Lung microvascular endothelial cell (primary cell): ENCODE measurements at regions not wholly inside any gene's neighbourhood (a gene's known extent, or its start where the extent isn't known, plus 50 kb on each side); places are given as distances from the start of the nearest gene placed in this dataset.

Experiments used
- DNase-seq, 2 donors: peaks; one replicate each; pipeline versions ENCODE4 v3.0.0 to v3.0.0-alpha.2; 2010; ENCODE audit warnings: low read depth in 2 of 2

DNA sequence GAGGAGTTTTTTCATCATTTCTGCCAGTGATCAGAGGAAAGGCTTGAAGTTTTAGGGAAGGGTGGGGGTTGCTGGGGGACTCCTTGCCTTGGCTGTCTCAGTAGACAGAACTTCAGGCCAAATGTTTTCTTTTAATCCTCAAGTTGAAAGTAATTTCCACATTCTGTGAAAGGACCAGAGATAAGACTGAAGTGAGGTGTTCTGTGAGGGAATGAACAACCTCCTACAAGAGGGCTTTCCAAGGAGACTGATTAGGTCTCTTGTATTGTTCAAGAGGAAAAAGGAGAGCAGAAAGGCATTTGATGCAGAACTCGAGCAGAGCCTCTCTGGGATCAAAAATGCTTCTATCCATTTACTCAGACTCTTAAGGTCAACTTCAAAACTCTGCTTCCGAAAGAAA lies 282.1 kb upstream of the ATP10B start:
- DNase-seq: no peak

- no peak for DNase-seq
Measured at GRCh38 chr5:161115941-161116340, 263.9 kb upstream of the ATP10B start.

DNA sequence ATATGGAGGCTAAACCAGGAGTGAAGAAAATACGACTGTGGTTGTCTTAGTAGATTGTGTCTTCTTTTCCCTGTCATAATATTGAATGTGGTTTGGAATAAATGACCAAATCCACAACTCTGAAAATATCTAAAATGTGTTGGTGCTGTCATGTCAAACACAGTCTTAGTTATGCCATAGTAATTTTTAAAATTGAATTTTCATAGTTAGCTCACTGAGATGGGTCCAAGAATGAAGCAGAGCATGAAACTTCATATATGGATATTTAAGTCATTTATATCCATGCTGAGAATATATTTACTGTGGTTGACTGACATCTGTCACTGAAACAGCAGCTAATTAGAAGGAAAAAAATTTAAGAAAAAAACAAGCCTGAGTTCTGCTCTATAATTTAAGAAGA lies 260.4 kb upstream of the ATP10B start:
- DNase-seq: no peak

DNA sequence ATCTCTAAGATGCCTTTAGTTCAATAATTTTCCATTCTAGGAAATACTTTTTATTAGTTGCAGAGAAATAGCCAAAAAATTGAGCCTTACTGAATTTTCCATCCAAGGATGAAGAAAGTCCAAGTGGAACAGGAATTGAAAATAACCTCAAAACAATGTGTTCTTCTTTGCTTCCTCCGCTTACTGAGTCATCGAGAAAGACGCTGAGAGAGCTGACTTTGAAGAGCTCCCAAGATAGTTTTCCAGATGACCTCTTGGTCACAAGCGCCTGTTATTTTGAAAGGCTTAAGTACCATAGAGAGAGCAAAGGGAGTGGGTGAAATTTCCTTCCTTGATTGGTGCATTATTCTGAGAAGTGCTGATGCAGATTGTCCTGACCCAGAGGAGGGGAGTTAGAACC lies 253.5 kb upstream of the ATP10B start:
- DNase-seq: no peak

DNA sequence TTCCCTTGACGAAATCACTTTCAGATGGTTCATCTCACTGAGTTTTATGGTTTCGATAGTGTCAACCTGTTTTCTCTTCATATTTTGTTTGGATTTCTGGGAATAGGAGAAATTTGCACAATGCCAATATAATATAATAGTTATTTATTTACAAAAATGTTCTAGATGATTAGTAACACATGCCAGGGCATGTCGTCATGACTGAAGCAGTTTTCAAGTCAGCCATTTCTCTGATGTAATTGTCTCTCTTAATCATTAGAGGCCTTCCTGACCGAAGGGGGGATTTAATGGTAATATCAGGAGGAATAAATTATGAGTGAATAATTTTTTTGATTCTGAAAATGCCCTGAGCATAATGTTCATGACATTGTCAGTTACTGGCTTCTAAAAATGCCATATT lies 246.5 kb upstream of the ATP10B start:
- DNase-seq: no peak

DNA sequence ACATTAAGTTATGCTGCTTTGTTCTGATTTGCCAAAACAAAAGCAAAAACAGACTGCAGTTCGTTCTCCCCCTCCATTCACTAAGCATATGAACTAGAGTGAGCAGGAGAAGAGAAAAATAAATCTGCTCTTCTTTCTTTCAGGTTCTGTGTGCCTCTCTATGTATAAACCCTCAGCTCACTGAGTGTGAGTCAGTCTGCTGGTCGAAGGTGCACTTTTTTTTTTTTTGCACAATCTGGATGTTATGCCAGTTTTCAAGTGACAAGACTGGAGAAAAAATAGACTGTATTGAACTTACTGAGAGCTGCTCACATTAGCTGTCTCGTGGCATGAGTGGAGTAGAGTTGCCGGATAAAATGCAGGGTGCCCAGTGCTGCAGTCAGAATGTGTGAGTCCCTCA lies 244.6 kb upstream of the ATP10B start:
- no peak for DNase-seq

DNA sequence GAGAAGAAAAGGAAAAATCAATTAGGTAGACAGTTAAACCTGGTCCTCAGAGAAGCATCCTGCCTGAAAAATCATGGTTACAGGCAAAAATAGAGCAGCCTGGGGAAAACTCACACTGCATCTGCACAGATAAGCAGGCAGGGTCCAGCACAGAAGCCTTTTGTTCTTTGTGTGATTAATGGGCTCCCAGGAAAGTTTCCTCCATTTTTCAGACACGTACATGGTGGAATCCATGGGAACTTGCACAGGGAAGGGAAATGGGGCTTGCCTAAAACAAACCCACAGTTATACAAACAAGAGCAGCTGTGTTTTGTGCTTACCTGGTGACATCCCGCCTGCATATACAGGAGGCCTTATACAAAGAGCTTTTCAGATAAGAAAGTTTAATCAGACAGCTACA lies 243.9 kb upstream of the ATP10B start:
- no peak for DNase-seq

- no peak for DNase-seq
Measured at GRCh38 chr5:161094411-161094810, 242.4 kb upstream of the ATP10B start.

GRCh38 chr5:161093100-161093499 lies 241.1 kb upstream of the ATP10B start:
- DNase-seq: no peak

DNA sequence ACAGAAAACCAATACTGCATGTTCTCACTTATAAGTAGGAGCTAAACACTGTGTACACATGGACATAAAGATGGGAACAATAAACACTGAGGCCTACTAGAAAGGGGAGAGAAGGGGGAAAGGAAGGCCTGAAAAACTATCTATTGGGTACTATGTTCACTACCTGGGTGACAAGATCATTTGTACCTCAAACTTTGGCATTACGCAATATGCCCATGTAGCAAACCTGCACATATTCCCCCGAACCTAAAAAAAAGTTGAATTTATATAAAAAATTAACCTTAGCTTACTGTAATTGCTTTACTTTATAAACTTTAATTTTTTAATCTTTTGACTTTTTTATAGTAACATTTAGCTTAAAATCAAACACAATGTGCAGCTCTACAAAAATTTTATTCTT lies 237.6 kb upstream of the ATP10B start:
- DNase-seq: no peak

GRCh38 chr5:161086461-161086860 lies 234.4 kb upstream of the ATP10B start:
- DNase-seq: no peak

- no peak for DNase-seq
Measured at GRCh38 chr5:161085056-161085455, 233.0 kb upstream of the ATP10B start.

DNA sequence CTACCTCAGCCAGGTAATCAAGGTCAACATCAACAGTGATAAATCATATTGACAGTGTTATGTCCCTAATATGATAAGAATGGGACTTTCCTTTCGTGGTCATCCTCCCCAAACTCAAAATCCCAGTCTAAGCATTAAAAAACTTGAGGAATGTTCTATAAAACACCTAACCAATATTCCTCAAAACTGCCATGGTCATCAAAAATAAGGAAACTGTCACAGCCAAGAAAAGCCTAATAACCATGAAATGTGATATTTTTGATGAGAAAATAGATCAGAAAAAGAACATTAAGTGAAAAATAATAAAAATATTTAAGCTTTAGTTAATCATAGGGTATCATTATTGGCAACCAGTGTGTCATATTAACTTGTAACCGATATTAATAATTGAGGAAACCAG lies 232.1 kb upstream of the ATP10B start:
- DNase-seq: no peak

DNA sequence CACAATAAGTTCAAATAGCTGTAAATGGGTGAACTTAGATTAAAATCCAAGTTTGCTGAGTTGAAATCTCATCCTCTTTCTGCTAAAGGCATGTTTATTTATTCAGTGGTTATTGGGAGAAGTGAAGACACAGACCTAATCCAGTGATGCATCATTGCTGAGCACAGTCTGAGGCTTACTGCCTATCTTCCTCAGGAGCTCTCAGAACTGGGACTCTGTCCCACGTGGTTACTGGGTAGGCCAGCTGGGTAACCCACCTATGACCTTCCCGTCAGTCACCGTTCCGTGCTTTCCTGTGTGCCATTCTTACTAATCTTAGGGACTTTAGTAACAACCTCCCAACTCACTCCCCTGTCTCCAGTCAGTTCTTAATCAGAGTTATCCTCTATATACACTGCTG lies 226.8 kb upstream of the ATP10B start:
- DNase-seq: no peak

DNA sequence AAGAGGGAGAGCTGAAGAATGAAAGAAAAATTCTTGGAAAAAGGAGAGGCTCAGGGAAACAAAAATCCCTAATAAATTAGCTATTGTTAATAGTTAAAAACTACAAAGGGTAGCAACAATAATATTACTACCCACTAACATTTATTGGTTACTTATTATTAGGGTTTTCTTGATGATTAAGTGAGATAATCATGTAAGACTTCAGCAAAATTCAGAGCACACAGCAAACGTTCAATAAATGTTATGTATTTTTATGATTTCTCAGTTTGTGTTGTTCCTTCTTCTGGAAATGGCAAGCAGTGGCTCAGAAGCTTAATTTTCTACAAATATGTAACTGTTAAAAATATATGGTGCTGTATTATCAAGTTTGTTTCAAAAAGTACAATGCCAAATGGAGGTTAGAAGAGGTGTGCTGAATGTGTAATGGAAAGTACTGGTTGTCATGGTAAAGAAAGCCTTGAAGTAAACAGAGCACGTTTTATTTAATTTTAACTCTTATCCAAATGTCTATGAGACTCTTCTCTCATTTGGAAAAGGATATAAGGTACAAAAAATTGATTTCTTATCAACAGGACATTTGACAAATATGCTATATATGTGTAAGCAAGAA lies 226.0 kb upstream of the ATP10B start:
- no peak for DNase-seq

- DNase-seq: no peak
Measured at GRCh38 chr5:161077496-161077895, 225.5 kb upstream of the ATP10B start.

DNA sequence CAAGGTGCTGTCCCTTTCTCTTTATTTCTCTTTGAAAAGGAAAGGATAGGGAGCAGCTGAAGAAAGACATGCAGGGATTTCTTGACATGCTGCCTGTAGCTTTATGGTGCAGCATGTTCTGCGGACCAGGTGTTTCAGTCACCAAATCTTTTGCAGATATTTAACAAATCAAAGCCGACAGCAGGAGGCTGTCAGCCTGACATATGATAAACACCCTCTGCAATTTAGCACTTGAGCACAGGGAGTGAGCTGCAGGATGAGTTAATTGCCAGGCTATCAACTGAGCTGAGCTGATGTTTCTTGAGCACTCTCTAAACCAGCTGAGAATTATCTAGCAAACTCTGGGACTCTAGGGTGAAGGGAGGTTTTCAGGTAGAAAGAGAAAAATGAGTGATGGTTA lies 212.8 kb upstream of the ATP10B start:
- DNase-seq: no peak

GRCh38 chr5:161064297-161064696 lies 212.3 kb upstream of the ATP10B start:
- no peak for DNase-seq

DNA sequence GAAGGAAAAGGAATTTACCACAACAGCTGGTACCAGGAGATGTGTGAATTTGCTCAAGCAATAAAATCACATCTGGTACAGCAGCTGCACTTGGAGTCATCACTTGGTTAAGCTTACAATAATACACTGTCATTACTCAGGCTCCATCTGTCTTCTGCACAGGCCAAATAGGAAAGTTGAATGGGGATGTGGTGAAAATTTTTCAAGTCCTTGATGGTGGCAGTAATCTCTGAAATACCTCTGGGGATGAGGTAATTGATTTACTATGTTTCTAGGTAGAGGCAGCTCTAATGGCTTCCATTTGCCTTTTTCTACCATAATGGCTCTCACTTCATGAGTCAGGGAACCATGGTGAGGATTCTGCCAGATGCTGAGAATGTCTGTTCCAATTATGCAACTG lies 206.8 kb upstream of the ATP10B start:
- no peak for DNase-seq

DNA sequence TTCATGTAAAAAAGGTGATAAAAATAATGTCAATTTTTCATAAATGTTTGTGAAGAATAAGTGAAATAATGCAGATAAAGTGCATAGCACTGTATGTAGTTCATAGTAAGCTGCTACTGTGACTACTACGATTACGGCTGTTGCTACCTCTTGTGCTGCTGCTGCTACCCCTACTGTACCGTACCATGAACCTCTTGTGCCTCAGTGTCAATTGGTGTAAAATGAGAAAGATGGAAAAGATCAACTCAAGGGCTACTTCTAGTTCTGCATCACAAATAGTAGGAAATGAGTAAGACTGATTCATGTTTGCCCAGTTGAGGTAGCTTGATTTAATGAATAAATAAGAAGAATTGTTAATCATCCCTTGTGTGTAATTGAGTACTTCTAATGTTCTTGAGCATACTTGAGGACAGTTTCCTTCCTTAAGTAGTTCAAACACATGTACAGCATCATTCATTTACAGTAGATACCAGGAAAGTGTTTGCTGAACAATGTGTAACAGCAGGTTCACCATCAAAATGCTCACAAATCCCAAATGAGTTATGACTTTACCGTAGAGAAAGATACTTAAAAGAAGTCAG lies 200.0 kb upstream of the ATP10B start:
- DNase-seq: no peak

DNA sequence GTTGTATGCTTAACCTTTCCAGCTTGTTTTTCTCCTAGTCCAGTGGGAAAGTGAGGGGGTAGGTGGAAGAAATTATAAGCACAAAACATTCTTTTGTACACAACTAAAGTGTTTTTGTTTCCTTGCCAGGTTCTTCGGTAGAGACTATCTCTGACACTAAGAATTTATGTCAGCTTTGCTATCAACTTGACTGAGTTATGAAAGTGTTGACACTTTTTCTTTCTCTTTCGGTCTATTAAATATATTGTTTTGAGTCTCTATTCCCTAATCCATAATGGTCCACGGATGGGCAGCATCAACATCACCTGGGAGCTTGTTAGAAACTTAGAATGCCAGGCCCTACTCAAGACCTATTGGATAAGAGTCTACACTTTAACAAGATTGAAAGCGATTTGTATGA lies 195.0 kb upstream of the ATP10B start:
- DNase-seq: no peak

- no peak for DNase-seq
Measured at GRCh38 chr5:161042862-161043261, 190.9 kb upstream of the ATP10B start.

GRCh38 chr5:161042443-161042842 lies 190.4 kb upstream of the ATP10B start:
- no peak for DNase-seq

- no peak for DNase-seq
Measured at GRCh38 chr5:161040818-161041217, 188.8 kb upstream of the ATP10B start.
